Colonic mucosa (tissue), 4 donors: ENCODE measurements at regions not wholly inside any gene's neighbourhood (a gene's known extent, or its start where the extent isn't known, plus 50 kb on each side); places are given as distances from the start of the nearest gene placed in this dataset.

Experiments used
- DNase-seq: peaks from one replicate; pipeline ENCODE4 v3.0.0-alpha.2; 2020
- H3K27ac ChIP-seq: fragments of 200-600 bp; one replicate; pipeline ENCODE4 v1.8.0; 2021
- H3K27me3 ChIP-seq: fragments of 200-600 bp; one replicate; pipeline ENCODE4 v1.8.0; 2021
- H3K36me3 ChIP-seq: fragments of 200-600 bp; one replicate; pipeline ENCODE4 v1.8.0; 2021
- H3K4me1 ChIP-seq: fragments of 200-600 bp; one replicate; pipeline ENCODE4 v1.8.0; 2021; ENCODE audit warnings: mild to moderate bottlenecking
- H3K4me3 ChIP-seq: fragments of 200-600 bp; one replicate; pipeline ENCODE4 v1.8.0; 2021
- H3K9ac ChIP-seq, 2 donors: one replicate each; pipeline ENCODE4 v1.7.0; 2013; ENCODE audit warnings: control low read depth in 2 of 2, low read depth in 2 of 2, low read length in 2 of 2
- H3K9me3 ChIP-seq: fragments of 200-600 bp; one replicate; pipeline ENCODE4 v1.8.0; 2021
- intact Hi-C: fragments of 100-400 bp; cut with DNase I; formaldehyde crosslinking; loops from one replicate; pipeline ENCODE4 v1.14.1; 2022
- TF ChIP-seq, protein P1 (sequence below): fragments of 200-600 bp; IDR thresholded peaks from one replicate; pipeline ENCODE4 v1.8.0; 2022; ENCODE audit warnings: antibody characterized with exemption, mild to moderate bottlenecking
- donor health status: healthy.
- donor health status: DM: no; HTN: no; CAD: no.
- donor health status: DM: no; HTN: no; CAD: no.

DNA sequence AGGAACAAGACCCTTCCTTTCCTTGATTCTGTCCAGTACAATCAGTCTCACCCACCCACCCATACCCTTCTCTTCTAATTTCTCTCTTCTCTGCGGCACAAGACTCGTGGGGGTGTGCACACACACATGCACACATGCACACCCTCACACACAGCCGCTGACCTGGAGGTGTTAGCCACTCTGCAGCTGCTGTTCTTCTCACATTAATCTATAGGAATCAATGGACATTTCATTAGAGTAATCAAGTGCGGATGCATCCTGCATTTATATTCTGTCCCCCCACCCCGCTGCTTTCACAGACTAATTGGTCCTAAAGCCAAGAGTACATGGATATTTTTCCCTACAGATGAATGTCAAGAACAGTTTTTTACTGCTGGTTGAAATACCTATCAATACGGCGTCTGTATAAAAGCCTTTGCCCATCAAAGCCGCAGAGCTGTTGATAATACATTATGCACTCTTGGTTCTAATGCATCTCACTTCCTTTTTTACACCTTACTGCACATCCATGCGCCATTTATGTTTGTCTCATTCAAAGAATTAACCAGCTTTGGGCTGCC is 186.5 kb upstream of the ONECUT1 start:
- intact Hi-C loops = no loop called here
- Histone ChIP-seq H3K27me3 (no peaks in the 10 kb centered on the region), H3K9me3 (no peaks in the 10 kb centered on the region), H3K4me3 (no peak overlapping the region), H3K9ac (no peak overlapping the region), H3K27ac (no peak overlapping the region), H3K36me3 (no peaks in the 10 kb centered on the region), H3K4me1 (no peaks in the 10 kb centered on the region)
- TF ChIP-seq, protein P1, sequence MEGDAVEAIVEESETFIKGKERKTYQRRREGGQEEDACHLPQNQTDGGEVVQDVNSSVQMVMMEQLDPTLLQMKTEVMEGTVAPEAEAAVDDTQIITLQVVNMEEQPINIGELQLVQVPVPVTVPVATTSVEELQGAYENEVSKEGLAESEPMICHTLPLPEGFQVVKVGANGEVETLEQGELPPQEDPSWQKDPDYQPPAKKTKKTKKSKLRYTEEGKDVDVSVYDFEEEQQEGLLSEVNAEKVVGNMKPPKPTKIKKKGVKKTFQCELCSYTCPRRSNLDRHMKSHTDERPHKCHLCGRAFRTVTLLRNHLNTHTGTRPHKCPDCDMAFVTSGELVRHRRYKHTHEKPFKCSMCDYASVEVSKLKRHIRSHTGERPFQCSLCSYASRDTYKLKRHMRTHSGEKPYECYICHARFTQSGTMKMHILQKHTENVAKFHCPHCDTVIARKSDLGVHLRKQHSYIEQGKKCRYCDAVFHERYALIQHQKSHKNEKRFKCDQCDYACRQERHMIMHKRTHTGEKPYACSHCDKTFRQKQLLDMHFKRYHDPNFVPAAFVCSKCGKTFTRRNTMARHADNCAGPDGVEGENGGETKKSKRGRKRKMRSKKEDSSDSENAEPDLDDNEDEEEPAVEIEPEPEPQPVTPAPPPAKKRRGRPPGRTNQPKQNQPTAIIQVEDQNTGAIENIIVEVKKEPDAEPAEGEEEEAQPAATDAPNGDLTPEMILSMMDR = no peak
- DNase-seq = no peak

DNA sequence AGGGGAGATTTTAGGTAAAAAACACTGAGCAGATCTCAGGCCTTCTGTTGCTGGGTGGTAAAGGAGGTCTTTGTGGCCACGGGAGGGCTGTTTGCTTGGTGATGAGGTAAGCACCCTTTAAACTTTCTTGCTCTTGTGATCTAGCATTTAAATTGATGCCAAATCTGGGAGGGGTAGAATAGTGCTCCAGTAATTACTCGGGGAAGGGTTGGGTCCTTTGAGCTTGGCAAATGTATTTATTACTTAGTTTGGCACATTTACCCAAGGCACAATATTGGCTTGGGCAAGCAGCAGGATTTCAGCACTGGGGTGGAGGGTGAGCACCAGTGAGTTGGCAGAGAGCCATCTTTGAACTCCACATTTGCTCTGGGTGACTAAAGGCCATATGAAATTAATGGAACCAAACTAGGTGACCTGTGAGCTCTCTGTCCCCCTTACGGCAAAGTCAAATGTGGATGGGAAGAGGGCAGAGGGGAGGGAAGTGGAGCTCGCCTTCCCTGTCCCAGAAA is 185.9 kb upstream of the ONECUT1 start:
- no peak overlapping the region for H3K9ac ChIP-seq
- TF ChIP-seq, protein P1 = no peak
- no peak overlapping the region for H3K4me3 ChIP-seq
- intact Hi-C loops = no loop called here
- H3K9me3 ChIP-seq = no peaks in the 10 kb centered on the region
- no peaks in the 10 kb centered on the region for H3K4me1 ChIP-seq
- no peaks in the 10 kb centered on the region for H3K36me3 ChIP-seq
- no peaks in the 10 kb centered on the region for H3K27me3 ChIP-seq
- no peak for DNase-seq
- no peak overlapping the region for H3K27ac ChIP-seq

DNA sequence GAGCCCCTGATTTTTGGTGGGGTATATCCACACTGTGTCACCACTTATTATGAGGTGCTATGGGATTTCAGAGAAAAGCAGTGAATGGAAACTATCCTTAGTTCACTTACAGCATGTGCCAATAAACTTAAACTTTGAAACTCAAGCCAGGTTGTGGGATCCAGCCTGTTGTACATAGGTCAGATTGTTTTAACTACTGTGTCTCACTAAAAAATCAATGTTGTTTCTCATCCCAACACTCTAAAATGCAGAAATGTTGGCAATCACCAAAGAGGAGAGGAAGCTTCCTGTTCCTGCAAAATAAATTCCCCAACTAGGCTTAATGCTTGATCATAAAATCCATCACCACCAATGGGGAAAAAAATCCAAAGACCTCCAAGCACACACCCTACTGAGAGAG is 173.7 kb upstream of the ONECUT1 start:
- TF ChIP-seq, protein P1 = no peak
- Histone ChIP-seq H3K9me3 (no peaks in the 10 kb centered on the region), H3K36me3 (no peaks in the 10 kb centered on the region), H3K4me1 (no peaks in the 10 kb centered on the region), H3K9ac (no peak overlapping the region), H3K27me3 (no peaks in the 10 kb centered on the region), H3K27ac (no peak overlapping the region), H3K4me3 (no peak overlapping the region)
- DNase-seq = no peak
- intact Hi-C loops = no loop called here

DNA sequence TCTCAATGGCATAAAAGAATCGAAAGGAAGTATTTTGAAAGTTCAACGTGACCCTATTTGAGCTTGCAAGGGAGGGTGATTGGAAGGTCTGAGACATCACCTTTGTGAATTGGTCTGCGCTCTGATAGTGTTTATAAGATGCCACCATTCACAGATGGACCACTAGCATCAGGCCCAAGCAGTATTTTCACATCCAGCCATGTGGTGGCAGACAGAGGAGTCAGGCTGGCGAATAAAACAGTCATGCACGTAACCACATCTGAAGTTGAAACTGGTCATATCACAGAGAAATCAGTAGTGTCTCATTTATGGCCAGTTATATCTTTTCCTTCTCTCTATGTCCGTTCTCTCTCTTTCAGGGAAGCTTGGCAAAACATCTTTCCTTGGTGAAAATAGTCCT is 170.1 kb upstream of the ONECUT1 start:
- no peaks in the 10 kb centered on the region for H3K4me1 ChIP-seq
- H3K36me3 ChIP-seq = no peaks in the 10 kb centered on the region
- no peak for DNase-seq
- no peak overlapping the region for H3K4me3 ChIP-seq
- intact Hi-C loops = no loop called here
- no peaks in the 10 kb centered on the region for H3K27me3 ChIP-seq
- H3K27ac ChIP-seq = no peak overlapping the region
- TF ChIP-seq, protein P1 = no peak
- H3K9me3 ChIP-seq = no peaks in the 10 kb centered on the region
- H3K9ac ChIP-seq = no peak overlapping the region

DNA sequence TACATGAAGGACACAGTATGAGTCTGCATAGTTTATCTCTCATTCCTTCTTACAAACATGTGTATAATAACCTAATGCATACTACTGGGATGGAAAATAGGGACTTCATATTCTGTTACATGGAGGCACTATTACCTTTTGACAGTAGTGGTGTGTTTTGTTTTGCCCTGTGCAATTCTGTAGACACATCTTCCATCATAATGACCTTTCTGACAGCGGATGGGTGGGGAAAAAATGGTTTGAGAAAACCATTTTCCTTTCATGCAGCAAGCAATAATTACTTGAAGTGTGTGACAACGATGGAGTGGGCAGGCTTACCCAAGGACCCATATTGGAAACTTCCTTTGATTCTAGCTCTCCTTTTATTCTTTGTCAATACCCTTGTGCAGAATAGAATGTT is 153.6 kb upstream of the ONECUT1 start:
- Histone ChIP-seq H3K9ac (no peak overlapping the region), H3K36me3 (no peaks in the 10 kb centered on the region), H3K4me1 (no peaks in the 10 kb centered on the region), H3K9me3 (no peaks in the 10 kb centered on the region), H3K27me3 (no peaks in the 10 kb centered on the region), H3K27ac (no peak overlapping the region), H3K4me3 (no peak overlapping the region)
- intact Hi-C loops = no loop called here
- no peak for DNase-seq
- TF ChIP-seq, protein P1 = no peak
